Keratinocyte (primary cell): ENCODE measurements at regions not wholly inside any gene's neighbourhood (a gene's known extent, or its start where the extent isn't known, plus 50 kb on each side); places are given as distances from the start of the nearest gene placed in this dataset.

Experiments used
- DNase-seq: peaks from one replicate; pipeline ENCODE4 v3.0.0-alpha.2; 2011; ENCODE audit warnings: low read depth, missing footprints, low spot score
- FAIRE-seq: peaks from 2 replicates; lab custom pipeline; 2011; peaks lifted over from hg19 to GRCh38; lab: Jason Lieb, UNC
- H2AFZ ChIP-seq: 2 replicates; pipeline ENCODE4 v1.6.0; 2012; ENCODE audit warnings: low read length, control low read depth, inconsistent platforms; ENCODE audit not compliant: control insufficient read depth
- H3K27ac ChIP-seq: 2 replicates; pipeline ENCODE4 v1.5.1; 2011; ENCODE audit warnings: low read length; ENCODE audit not compliant: control insufficient read depth, insufficient read depth
- H3K27me3 ChIP-seq: 3 replicates; pipeline ENCODE4 v1.6.0; 2011; ENCODE audit warnings: low read length; ENCODE audit not compliant: control insufficient read depth, insufficient read depth; ENCODE audit errors: extremely low read depth
- H3K36me3 ChIP-seq, 2 experiments: 2 replicates in 1 of 2; 3 replicates in 1 of 2; pipeline ENCODE4 v1.5.1; 2011; ENCODE audit warnings: low read length in 2 of 2, mild to moderate bottlenecking in 1 of 2; ENCODE audit not compliant: control insufficient read depth in 2 of 2, insufficient read depth in 2 of 2; ENCODE audit errors: extremely low read depth in 1 of 2
- H3K4me1 ChIP-seq: 3 replicates; pipeline ENCODE4 v1.5.1; 2011; ENCODE audit warnings: low read length; ENCODE audit not compliant: control insufficient read depth, insufficient read depth; ENCODE audit errors: extremely low read depth
- H3K4me2 ChIP-seq: 3 replicates; pipeline ENCODE4 v1.6.0; 2011; ENCODE audit warnings: low read depth, low read length; ENCODE audit not compliant: control insufficient read depth, insufficient read depth; ENCODE audit errors: extremely low read depth
- H3K4me3 ChIP-seq, 3 experiments: fragments of 200-600 bp in 1 of 3; sonication (generic) in 1 of 3; 2 replicates in 2 of 3; 3 replicates in 1 of 3; pipeline ENCODE4 v1.5.1; 2011 to 2016; ENCODE audit warnings: low read length in 3 of 3, mild to moderate bottlenecking in 3 of 3, control low read depth in 2 of 3, inconsistent platforms in 1 of 3, low read depth in 1 of 3, mixed read lengths in 1 of 3, mixed run types in 1 of 3, moderate library complexity in 1 of 3; ENCODE audit not compliant: control insufficient read depth in 2 of 3, insufficient read depth in 2 of 3; ENCODE audit errors: extremely low read depth in 1 of 3
- H3K79me2 ChIP-seq: 2 replicates; pipeline ENCODE4 v1.6.0; 2012; ENCODE audit warnings: low read length; ENCODE audit not compliant: control insufficient read depth, insufficient read depth
- H3K9ac ChIP-seq: 3 replicates; pipeline ENCODE4 v1.6.0; 2011; ENCODE audit warnings: low read length; ENCODE audit not compliant: control insufficient read depth, insufficient read depth; ENCODE audit errors: extremely low read depth
- H3K9me1 ChIP-seq: 3 replicates; pipeline ENCODE4 v1.6.0; 2011; ENCODE audit warnings: low read length; ENCODE audit not compliant: control insufficient read depth, insufficient read depth; ENCODE audit errors: extremely low read depth
- H3K9me3 ChIP-seq: 2 replicates; pipeline ENCODE4 v1.5.1; 2012; ENCODE audit warnings: low read depth, low read length; ENCODE audit not compliant: control insufficient read depth
- H4K20me1 ChIP-seq: 3 replicates; pipeline ENCODE4 v1.6.0; 2011; ENCODE audit warnings: low read length; ENCODE audit not compliant: control insufficient read depth, insufficient read depth; ENCODE audit errors: extremely low read depth
- CTCF ChIP-seq, 3 experiments: IDR thresholded peaks in 1 of 3; conservative IDR thresholded peaks in 1 of 3; optimal IDR thresholded peaks in 1 of 3; 2 replicates in 2 of 3; 3 replicates in 1 of 3; pipeline versions ENCODE3 to v1.5.1; 2011; ENCODE audit warnings: low read length in 3 of 3, mild to moderate bottlenecking in 3 of 3, moderate library complexity in 2 of 3, control low read depth in 1 of 3, inconsistent platforms in 1 of 3; ENCODE audit not compliant: insufficient read depth in 2 of 3; ENCODE audit errors: extremely low read depth in 1 of 3
- EZH2 ChIP-seq: IDR thresholded peaks from one replicate; pipeline ENCODE4 v1.6.1; 2012; ENCODE audit warnings: inconsistent platforms, mild to moderate bottlenecking, low read length, moderate library complexity
- dilution Hi-C: fragments of 300-500 bp; cut with MboI; formaldehyde crosslinking; loops from one replicate; pipeline ENCODE4 v1.7.0; 2020; ENCODE audit warnings: low sequenced_read_pairs; ENCODE audit not compliant: extremely low pct_ligation_motif_present

- Histone ChIP-seq H4K20me1 (no peaks in the 10 kb centered on the region), H3K9me1 (no peaks in the 10 kb centered on the region), H3K4me1 (peaks cover 10% of the 10 kb centered on the region), H3K79me2 (no peaks in the 10 kb centered on the region), H2AFZ (no peak overlapping the region), H3K9me3 (no peaks in the 10 kb centered on the region), H3K36me3 (no peaks in the 10 kb centered on the region), H3K4me3 (no peak overlapping the region), H3K27me3 (no peaks in the 10 kb centered on the region), H3K9ac (no peak overlapping the region), H3K27ac (no peak overlapping the region), H3K4me2 (peak overlapping the region; percentile 58)
- FAIRE-seq: no peak
- no peak for TF ChIP-seq CTCF (optimal IDR thresholded peaks at IDR 0.05 in 1 of 3, IDR thresholded peaks at IDR 0.05 in 1 of 3, conservative IDR thresholded peaks at IDR 0.05 in 1 of 3; ENCODE audit: extremely low read depth in 1 of 3, insufficient read depth in 2 of 3, low read length in 3 of 3)
- no peak for TF ChIP-seq EZH2
- dilution Hi-C loops: no loop called here
- DNase-seq: no peak
Observed at GRCh38 chr2:144675331-144675730, 155.4 kb upstream of the ZEB2 start.

- DNase-seq (no peak), FAIRE-seq (no peak)
- Histone ChIP-seq H3K4me3 (no peak overlapping the region), H3K27ac (no peak overlapping the region), H3K9ac (no peak overlapping the region), H3K27me3 (no peaks in the 10 kb centered on the region), H4K20me1 (no peaks in the 10 kb centered on the region), H3K79me2 (no peaks in the 10 kb centered on the region), H3K4me2 (no peak overlapping the region), H2AFZ (no peak overlapping the region), H3K4me1 (peaks cover 10% of the 10 kb centered on the region), H3K9me3 (no peaks in the 10 kb centered on the region), H3K9me1 (no peaks in the 10 kb centered on the region), H3K36me3 (no peaks in the 10 kb centered on the region)
- TF ChIP-seq CTCF (optimal IDR thresholded peaks at IDR 0.05 in 1 of 3, IDR thresholded peaks at IDR 0.05 in 1 of 3, conservative IDR thresholded peaks at IDR 0.05 in 1 of 3; ENCODE audit: extremely low read depth in 1 of 3, insufficient read depth in 2 of 3, low read length in 3 of 3): no peak
- TF ChIP-seq EZH2: no peak
- dilution Hi-C loops: no loop called here
Observed at GRCh38 chr2:144674071-144674470, 154.2 kb upstream of the ZEB2 start.
